ENCODE measurements at regions not wholly inside any gene's neighbourhood (a gene's known extent, or its start where the extent isn't known, plus 50 kb on each side); places are given as distances from the start of the nearest gene placed in this dataset.

DNA sequence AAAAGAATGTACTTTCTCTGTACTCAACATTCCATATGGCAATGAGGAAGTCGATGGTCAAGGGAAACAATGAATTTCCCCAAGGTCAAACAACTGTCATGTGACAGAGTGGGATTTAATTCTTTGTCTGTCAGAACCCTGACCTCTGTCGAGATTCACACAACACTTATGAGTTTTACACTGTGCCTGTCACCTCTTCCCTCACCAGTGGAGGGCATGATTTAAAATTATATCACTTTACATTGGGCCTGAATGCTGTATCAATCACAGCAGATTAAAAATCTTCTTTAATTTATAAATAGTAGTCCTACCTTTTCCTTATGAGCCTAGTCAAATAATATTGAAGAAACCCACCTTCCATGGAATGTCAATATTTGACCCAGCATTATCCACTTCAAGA, 276.7 kb downstream of the CDH10 start:
- peak; percentile 8 for DNase-seq (ENCODE audit: low spot score)

DNA sequence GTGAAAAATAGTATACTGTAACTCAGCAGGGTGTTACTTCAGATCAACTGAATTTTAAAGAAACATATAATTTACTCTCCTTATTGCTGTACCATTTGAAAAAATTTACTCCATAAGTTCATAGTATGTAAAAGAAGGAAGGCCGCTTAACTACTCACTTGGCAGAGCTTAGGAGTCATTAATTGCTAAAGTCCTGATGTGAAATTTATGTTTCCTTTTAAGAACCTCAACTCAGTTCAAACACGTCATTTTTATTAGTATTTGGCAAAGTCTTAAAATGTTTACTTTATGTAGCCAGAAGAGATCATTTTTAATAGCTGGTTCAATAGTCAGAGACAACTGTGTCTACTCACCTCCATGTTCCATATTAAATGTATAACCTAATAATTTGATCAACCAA, 268.6 kb downstream of the CDH10 start:
- no peak for DNase-seq (ENCODE audit: low spot score)

DNA sequence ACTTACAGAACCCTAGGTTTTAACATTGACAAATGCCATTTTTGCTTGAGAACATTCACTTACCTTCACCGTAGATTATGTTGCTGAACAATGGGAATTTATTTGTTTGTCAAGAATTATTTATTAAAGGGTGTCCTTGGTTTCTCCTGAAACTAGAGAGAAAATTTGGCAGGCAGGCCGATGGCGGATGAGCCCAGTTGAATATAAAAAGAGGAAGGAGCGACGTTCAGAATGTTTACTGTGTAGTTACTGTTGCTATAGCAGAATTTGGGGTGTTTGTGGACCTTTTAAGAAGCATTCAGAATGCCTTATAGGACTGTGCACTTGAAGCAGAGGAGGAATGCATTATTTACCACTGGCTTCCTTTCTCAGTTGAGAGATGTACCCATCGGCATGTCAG, 268.2 kb downstream of the CDH10 start:
- no peak for DNase-seq (ENCODE audit: low spot score)

DNA sequence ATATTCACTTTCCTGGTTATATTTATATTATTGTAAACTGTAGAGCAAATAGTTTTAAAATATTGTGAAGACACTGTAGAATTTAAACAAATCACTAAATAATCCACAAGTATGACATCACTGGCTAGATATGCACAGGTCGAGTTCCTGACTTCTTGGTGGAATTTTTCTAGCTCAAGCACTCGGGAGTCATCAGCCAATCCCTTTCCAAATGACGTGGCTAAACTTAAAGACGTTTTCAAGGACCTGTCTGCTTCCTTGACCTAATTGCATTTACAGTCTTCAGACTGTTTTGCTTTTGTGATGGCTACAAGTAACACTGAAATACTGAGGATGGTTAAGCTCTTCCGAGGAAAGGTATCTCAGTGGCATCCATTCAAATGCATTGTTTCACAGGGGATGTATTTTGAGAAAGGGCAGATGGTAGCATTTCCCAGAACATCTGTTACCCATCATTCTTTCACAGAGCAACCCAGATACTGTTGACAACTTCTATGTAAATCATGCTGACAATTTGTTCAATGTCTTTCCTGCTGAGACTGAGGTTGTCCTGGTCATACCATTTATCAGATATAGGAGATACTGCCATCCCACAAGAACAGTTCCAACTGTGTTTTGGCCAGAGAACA, 262.8 kb downstream of the CDH10 start:
- DNase-seq (ENCODE audit: low spot score) = no peak

DNA sequence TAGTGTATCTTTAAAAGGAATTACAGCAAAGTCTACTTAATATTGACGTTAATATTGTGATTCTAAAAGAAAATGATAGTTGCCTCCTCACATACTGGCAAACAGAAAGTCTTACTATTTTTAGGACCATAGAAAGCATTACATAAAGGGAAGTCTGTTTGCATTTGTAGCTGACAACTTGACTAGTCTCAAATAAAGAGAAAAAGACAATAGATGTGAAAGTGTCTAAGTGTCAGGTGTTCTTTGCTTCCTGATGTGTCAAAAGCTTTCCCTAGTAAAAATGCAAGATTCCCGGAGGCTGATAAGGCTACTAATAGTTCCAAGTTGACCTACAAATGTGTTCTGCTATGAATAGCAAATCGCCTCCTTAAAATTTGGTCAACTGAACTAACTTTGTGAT, 259.7 kb downstream of the CDH10 start:
- no peak for DNase-seq (ENCODE audit: low spot score)

DNA sequence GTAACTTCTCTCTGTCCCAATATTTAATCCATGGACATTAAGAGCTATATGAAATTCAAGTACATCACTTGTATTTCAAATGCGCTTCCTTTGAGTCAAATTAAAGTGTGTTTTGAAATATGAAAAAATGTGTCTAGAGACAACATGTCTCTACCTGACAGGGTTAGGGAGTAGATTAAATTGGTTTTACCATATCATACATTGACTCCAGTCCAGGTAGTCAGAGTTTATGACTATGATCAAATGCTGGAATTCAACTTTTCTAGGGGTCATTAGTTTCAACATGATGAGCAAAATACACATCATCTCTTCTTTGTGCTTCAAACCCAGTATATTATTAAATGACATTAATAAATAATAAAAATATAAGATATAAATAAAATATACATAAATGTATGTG, 259.2 kb downstream of the CDH10 start:
- DNase-seq (ENCODE audit: low spot score) = no peak

DNA sequence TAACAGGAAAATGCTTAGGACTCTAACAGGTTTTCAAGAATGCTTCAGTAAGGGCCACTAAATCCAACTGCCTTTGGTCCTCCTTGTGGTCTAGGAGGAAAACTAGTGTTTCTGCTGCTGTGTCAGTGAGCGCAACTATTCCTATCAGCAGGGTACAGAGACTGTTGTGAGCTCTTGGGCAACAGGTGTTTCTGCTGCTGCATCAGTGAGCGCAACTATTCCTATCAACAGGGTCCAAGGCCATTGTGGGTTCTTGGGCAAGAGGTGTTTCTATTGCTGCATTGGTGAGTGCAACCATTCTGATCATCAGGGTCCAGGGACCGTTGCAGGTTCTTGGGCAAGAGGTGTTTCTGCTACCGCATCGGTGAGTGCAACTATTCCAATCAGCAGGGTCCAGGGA, 256.3 kb downstream of the CDH10 start:
- DNase-seq (ENCODE audit: low spot score) = no peak

DNA sequence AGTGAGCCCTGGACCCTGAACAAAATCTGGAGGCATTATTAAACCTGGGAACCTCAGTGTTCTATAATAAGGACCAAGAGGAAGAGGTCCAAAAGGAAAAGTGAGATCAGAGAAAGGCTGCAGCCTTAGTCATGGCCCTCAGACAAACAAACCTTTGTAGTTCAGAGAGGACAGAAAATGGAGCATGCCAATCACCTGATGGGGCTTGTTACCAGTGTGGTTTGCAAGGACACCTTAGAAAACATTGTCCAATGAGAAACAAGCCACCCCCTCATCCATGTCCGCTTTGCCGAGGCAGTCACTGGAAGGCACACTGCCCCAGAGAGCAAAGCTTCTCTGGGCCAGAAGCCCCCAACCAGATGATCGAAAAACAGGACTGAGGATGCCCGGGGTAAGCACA, 254.8 kb downstream of the CDH10 start:
- no peak for DNase-seq (ENCODE audit: low spot score)

DNA sequence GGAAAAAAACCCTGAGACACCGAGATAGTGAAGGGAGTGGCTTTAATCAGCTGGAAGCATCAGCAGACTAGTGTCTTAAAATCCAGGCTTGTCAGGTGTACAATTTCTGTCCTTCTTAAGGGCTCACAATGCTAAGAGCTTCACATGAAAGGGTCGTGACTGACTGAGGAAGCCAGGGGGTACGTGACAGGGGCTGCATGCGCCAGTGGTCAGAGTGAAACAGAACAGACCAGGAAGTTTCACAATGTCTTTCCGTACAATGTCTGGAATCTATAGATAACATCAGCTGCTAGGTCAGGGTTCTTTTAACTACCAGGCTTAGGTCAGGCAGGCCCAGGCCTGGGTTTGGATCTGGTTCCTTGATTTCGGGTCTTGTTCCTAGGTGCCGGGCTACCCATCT, 253.0 kb downstream of the CDH10 start:
- no peak for DNase-seq (ENCODE audit: low spot score)

DNA sequence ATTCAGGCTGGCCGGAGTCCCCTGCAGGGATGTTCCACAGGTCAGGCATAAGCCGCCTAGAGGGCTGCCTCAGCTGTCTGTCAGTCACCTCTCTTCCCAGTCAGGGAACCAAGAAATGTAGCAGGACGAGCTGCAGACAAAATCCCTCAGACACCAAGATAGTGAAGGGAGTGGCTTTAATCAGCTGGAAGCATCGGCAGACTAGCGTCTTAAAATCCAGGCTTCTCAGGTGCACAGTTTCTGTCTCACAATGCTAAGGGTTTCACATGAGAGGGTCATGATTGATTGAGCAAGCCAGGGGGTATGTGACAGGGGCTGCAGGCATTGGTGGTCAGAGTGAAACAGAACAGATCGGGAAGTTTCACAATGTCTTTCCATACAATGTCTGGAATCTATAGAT, 247.2 kb downstream of the CDH10 start:
- DNase-seq (ENCODE audit: low spot score) = no peak

DNA sequence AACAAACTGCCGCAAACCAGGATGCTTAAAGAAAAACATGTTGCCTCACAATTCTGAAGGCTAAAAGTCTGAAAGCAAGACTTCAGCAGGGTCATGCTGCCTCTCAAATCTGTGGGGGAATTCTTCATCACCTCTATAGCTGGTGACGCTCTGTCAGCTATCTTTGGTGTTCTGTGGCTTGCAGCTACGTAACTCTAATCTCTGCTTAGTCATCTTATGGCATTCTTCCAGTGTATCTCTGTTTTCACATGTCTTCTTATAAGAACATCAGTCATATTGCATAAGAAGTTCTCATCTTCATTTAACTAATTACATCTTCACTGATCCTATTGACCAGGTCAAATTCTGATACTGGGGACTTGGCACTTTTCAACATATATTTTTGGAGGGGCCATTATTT, 243.0 kb downstream of the CDH10 start:
- DNase-seq (ENCODE audit: low spot score) = peak; percentile 57

DNA sequence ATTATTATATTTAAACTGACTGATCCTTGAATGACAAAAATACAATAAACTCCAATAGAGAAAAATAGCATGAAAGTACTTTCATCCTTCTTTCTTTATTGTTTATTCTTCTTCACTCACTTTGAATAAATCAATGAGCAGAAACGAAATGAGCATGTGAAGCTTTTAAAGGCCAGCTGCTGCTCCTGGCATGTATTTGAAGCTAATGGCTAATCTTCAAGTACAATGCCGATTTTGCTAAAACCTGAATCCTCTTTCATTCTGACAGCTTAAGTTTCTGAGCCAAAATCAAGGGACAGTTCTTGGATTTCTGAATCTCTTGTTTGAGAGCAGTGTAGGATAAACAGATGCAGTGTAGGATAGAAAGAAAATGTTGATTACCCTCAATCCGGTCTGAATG, 237.3 kb downstream of the CDH10 start:
- no peak for DNase-seq (ENCODE audit: low spot score)

DNA sequence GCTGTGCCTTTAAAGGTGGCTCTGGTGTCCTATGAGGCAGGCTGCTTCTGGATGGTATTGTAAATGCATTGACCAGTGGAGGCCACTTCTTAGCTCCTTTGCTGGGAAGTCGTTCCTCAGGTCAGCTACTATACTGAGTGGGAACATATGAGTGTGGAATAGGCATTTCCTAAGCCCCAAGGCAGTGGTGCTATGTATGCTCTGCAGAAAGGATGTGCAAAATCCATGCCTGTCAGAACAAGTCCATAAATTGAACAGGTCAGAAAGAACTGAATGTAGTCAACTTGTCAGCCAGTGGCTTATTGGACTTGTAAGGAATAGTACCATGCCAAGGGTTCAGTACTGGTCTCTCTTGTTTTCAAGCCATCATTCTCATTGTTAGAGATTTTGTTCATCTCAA, 216.4 kb downstream of the CDH10 start:
- DNase-seq (ENCODE audit: low spot score) = no peak

DNA sequence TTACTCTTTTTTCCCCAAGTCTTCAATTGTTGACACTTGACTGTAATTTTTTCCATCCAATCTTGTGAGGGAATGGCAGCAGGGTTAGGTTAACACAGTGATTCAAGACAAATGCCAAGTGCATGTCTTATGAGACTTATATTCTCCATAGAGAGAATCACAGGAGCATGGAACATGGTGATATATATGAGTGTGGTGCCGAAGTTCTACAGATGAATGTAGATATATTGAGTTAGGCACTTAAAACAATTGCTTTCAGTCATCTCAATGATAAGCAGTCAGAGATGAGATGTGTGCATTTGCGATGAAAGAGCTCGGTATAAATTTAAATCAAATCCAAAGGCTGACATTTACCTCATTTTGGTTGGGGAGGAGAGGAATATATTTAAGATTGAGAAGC, 211.2 kb downstream of the CDH10 start:
- DNase-seq (ENCODE audit: low spot score) = no peak
